Stimulated activated CD8-positive, alpha-beta memory T cell treated with anti-CD3 and anti-CD28 coated beads, Interleukin-7, amount 100 ng/mL, for 48 hours (primary cell): ENCODE measurements at regions not wholly inside any gene's neighbourhood (a gene's known extent, or its start where the extent isn't known, plus 50 kb on each side); places are given as distances from the start of the nearest gene placed in this dataset.

Experiments used
- DNase-seq, 2 donors: peaks; one replicate each; pipeline ENCODE4 v3.0.0-alpha.2; 2020; ENCODE audit warnings: low read depth in 1 of 2; ENCODE audit errors: extremely low read depth in 1 of 2

DNA sequence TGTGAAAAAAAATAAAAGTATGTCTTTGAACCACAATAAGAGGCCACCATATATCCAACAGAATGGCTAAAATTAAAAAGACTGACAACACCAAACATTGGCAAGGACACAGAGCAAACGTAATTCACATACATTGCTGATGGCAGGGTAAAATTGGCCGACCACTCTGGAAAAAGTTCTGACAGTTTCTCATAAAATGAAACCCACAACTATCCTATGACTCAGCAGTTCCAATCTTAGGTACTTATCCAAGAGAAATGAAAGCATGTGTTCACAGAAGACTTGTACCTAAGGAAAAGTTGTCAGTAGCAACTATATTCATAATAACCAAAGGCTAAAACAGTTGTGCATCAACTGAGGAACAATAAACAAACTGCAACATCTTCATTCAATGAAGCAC, 357.3 kb upstream of the XYLT1 start:
- no peak for DNase-seq

DNA sequence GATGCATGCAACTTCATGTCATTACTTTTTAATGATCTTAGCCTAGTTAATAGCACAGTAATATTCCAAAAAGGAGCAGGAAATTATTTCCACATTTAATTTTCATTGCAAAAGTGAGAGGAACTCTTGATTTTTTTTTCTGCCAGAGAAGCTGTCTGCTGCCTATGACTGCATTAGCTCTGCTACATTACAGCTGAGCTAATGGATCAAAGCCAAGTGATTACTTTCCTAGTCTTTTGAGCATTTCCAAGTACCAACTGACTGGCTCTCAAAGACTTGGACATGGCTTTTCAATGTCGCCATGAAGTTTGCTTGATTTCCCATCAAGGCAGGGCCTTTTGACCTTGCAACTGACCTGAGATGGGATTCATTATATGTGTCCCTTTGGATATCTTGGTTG, 356.6 kb upstream of the XYLT1 start:
- DNase-seq = no peak

DNA sequence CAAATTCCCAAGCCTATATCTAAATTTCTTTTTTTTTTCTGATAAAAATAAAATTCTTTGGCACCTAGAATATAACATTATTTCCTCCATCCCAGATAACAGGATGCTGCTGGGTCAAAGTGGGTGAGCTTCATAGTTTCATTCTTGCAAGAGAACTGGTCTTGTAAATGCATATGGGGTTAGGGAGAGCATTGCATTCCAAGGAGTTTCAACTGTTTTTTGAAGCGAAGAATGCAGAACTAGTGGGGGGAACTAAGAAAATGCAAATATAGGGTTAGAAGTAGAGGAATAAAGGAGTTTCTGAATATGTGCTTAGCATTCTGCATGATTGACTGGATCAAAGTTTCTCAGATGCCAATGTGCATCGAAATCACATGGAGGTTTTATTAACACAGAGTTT, 347.2 kb upstream of the XYLT1 start:
- no peak for DNase-seq

DNA sequence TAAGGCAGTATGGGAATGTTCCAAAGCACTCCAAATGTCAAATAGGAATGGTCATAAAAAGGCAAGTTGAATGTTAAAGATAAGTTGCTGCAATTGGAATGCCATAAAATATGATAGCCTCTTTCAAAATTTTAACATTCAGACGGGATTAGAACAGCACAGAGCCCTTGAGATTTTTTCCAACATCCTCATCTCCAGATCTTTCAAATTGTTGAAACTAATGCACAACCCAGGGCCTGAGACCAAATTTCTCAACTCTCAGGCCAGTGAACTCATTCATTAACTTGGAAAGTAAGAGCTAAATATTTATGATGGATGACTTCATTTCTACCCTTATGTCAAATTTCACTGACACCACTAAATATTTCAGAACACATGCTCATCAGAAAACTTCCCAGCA, 346.5 kb upstream of the XYLT1 start:
- DNase-seq = no peak

DNA sequence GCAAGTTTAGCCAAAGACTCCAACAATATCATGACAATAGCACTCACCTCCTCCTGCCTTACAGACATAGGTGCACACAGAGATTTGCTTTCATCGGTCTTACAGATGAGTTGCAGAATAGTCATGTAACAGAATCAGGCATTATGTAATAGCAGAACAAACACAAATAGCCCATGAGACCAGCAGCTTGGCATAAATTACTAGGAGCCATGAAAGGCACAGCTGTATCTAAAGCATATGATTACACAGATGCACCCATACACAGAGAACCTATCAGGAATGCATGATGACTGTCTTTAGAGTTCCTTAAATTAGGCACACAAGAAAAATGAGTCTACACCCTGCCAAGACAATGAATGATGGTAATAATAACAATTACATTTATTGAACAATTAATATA, 342.0 kb upstream of the XYLT1 start:
- no peak for DNase-seq

DNA sequence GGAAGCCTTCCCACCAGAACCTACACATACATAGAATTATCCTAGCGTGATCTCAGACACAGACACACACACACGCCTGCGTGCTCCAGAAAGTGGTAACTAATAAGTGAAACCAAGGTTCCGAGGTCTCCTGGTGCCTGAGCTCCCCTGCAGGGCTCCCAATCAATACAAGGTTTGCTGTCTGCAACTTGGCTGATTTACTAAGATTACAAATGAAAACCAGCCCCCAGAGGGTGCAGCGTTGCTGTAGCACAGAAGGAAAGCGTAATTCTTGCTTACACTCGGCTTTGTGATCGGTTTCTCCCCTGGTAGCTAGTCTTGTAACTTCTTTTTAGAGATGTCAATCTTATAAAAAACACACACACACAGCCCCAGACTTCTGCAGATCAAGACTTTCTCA, 334.1 kb upstream of the XYLT1 start:
- no peak for DNase-seq

DNA sequence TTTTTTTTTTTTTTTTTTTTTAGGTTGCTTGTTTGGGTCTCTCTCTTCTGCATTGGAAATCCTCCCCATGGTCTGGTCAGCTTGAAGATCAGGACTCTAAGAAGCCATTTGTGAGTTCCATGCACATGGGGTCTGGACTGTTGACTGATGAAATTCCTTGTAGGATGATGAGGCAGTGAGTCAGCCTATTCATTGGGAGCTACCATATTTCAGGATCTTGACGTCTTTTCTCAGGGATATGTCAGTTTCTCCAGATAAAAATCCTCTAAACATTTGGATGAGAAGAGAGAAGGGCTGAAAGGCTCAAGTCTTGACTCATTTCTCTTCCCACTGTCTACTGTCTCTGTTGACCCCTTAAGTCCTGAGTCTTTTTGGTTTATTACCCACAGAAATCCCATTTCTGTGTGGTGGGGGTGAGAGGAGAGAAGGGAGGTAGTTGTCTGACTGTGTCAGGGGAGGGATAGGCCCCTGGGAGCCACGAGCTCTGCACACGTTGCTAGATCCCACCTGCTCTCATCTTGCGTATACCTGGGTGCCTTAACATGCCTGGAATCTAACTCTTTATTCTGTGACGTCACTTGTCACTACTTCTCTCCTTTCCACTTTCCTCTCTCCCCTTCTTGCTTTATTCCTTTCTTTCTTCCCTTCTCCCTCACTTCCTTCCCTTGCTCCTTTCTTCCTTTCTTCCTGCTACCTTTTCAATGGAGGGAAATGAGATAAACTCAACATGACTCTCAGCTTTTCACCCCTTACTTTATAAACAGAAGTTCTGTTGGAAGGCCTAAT, 333.1 kb upstream of the XYLT1 start:
- no peak for DNase-seq

DNA sequence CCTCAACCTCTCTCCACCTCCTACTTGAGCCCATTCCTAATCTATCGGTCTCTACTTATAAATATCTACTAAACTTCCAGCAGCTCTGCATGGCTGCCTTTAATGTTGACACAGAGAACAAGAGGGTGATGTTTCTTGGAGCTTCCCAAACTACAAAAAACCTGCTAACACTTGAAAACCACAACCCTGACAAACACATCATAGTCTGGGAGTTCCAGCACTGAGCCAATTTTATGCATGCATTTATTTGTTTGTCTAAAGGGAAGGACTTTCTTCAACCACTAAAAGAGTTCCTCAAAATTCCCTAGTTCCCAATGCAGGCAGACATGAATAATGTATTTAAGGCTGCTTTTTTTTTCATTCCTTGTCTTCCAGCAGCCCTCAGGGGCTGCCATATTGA, 331.8 kb upstream of the XYLT1 start:
- DNase-seq = no peak

DNA sequence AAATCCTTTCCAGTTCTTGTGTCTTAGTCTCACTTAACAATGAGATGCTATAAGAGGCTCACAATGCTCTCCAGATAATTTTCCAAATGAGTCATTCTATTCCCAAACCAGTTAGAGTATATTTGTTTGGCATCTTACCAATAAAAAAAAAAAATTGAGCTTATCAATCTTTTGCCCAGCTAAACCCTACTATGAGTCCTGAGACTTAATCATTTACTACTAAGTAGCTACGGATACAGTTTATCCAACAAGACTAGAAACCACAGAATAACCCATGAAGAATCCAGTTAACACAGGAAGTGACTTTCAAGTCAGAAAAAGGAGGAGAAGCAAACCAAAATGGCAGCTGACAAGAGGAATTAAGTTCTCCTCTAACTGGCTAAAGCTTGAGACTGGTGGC, 330.3 kb upstream of the XYLT1 start:
- no peak for DNase-seq

DNA sequence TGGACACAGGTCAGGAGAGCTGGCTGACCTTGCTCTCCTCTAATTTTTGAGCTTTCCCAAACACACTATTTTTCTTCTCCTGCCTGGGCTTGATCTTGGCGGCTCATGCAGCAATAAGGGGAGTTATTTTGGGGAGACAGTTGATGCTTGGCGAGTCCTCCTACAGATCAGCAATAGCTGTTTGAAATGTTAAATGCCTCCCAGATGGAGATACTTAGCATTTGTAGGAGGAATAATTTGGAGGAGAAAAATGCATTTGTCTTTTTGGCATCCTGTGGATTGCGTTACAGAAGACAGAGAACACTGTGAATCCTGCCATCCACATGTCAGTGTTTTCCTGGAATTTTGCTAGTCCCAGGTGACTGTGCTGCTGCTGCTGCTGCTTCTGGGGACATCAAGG, 328.0 kb upstream of the XYLT1 start:
- no peak for DNase-seq

DNA sequence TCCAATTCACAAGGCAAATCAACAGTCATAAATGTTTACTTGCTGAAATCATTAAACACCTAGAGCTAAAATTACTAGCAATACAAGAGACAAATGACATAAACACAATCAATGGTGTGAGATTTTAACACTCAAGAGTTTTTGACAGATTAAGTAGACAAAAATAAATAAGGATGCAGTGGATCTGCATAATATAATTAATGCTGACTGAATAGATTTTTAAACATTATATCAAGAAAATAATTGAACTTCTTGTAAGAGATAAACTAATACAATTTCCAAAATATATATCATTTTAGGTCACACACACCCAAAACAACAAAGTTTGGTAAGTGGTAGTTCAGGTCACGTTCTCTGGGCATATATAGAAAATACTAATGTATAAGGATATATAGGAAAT, 322.6 kb upstream of the XYLT1 start:
- DNase-seq = no peak

DNA sequence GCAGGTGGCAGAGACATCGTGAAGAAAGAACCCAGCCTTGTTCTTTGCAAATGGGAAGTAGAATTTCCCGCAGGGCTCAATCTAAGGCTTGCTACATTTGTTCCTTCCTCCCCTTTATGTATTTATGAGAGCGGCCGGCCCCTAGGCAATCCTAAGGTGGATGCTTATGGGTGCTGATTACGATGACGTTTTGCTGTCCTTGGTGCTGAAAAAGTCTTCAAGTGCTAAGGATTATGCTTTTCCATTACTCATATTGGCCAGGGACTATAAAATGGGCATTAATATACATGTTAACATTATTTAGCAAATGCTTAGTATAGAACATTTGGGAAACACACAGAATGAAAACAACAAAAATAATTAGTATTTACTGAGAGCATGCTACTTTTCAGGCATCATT, 313.3 kb upstream of the XYLT1 start:
- DNase-seq = no peak

DNA sequence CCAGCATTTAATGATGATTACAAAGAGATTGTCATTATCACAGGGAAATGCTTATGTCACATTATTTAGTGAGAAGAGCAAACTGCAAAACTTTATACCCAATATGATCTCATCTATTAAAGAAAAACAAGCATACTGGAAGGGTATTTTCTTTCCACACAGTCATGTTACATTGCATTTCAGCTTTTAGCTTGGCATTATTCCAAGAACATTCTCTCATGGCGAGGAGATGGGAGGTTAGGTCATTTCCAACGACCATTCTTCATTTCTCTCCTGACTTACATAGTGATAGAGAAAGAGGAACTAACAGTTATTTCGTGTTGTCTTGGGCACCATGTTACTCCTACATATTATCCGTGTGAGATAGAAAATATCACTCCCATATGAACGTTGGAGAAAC, 309.4 kb upstream of the XYLT1 start:
- no peak for DNase-seq

DNA sequence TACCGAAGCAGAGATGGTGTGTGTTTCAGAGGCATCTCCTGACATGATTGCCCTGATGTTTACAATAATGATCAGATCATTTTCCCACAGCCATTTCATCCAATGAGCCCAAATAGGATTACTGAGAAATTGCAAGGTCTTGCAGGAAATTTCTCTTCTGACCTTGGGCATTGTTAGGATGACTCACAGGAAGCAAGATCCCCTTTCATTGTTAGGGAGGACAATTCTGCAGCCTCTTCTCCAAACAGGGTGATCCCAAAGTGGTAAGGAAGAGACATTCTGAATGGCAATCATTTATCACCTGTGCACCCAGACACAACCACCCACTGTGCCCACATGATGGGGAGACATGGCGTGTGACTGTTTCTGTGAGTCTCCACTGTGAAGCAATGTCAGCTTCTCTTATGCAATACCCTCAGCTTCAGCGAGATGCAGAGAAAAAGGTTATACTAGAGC, 306.7 kb upstream of the XYLT1 start:
- DNase-seq = no peak

DNA sequence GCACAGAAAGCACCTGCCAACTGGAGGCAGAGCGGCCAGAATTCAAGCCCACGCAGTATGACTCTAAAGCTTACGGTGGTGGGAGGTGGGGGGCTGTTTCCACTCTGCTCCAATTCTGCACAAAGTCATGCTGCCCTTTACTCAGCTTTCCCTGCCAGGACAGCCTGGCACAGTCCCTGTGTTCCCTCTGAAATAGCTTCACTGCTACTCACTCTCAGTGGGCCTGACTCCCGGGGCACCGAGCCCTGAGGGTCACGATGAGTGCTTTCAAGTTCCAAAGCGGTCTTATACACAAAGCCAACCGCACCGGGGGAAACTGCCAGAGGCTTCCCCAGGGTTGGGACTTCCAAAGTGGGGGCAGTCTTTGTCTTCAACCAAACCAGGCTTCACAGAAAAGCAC, 306.1 kb upstream of the XYLT1 start:
- no peak for DNase-seq

DNA sequence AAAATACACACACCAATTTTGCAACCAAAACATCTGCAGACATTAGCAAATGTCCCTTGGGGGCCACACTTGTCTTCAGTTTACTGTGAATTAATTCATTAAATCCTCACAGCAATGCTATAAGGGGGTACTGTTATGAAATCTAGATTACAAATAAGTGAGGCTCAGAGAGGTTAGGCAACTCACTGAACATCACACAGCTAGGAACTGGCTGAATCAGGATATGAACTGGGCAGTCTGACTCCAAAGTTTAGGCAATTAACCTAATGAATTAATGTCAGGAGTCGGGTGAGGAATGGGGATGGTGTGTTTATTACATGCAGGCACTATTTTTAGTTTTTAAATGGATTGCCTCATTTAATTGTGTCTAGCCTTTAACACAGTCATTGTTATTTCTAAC, 305.7 kb upstream of the XYLT1 start:
- DNase-seq = no peak

DNA sequence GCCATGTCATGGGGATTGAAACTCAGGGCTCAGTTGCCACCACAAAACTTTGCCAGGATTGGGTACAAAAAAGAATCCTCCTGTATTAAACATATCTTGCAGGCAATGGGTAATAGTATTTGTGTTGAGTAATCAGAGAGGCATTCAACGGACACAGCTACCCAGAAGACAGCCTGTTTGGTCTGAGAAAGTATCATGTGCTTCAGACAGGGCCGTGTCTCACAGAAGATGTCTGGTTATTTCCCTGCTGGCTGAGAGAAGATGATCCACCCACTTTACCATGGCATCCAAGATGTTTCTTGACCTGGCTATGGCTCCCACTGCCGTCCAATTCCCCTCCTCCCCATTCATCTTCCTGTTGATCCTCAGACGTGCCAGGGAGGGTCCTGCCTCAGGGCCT, 304.3 kb upstream of the XYLT1 start:
- no peak for DNase-seq

DNA sequence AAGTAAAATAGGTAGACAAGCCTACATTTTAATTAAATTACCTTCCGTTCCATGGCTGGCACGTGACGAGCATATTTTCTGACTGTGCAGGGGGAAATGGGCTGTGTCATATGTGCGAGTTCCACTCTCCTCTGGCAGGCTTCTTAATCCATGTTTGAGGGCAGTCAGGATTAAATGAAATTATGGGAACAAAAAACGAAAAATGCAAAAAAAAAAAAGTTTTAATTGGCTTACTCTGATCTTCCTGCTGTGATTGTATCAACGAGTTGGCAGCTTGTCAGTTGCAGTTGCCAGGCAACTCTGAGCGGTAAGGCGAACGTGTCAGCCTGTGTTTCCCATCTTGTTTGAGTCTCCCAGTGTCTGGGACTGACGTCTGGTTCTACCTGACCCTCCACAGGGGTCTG, 302.9 kb upstream of the XYLT1 start:
- no peak for DNase-seq

DNA sequence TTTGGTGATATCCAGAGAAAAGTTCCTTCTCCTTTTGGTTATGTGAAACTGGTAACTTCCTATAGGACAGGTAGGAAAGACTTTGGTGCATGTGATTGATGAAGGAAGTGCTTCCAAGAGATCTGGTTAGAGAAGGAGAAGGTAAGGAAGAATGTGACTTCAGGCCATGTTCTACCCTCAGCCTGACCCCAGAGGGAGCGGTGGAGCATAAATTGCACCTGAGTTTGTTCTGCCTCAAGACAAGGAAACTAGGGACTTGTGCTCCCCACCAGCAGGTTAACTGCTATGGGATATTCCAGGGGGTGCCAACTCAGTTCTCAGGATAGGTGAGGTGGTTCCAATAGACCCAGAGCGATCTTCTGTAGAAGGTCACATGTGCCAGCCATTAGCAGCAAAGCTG, 299.3 kb upstream of the XYLT1 start:
- no peak for DNase-seq

DNA sequence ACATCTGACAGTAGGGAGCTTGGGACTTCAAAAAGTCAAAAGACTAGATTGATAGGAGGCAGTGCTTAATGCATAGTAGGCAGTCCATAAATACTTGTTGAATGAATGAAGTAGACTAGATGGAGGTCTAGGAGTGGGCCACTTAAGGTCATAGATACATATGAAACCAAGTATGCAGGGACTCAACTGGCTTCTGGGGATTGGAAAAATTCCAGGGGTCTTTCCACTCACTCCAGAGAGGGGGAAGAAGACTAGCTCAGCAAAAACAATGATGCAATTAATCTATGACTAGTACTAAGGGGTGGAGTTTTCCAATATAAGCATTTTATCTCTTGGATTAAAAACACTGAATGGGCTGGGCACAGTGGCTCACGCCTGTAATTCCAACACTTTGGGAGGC, 298.3 kb upstream of the XYLT1 start:
- DNase-seq = no peak

DNA sequence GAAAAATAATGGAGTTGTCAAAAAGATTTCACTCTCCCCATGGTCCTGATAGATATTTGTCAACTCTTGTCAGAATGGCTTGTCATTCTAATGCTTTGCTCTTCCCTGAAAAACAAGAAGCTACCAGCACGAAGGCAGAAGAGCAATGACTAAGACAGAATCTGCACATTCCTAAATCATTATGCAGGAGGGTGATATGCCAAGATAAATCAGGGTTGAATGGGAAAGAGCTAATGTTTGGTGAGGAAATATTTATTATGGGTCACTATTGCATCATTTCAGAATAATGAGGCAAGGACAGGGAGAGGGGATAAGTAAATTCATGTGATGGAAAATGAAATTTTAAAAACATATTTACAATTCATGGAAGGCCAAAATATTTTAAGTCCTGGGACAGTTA, 297.5 kb upstream of the XYLT1 start:
- no peak for DNase-seq

DNA sequence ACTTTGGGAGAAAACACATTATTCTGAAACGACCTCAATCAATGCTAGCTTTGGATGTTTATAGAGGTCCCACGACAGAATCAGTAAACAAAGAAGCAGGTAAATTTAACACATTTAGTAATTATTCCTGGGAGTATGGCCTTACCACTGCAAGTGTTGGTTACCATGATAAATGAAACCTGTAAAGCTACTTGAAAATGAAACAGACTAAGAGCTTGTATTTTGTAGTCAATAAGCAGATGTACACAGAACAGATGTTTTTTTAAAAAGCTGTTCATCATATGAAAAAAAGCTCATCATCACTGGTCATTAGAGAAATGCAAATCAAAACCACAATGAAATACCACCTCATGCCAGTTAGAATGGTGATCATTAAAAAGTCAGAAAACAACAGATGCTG, 295.3 kb upstream of the XYLT1 start:
- no peak for DNase-seq
